Small intestine (tissue), 7 donors: ENCODE measurements at regions not wholly inside any gene's neighbourhood (a gene's known extent, or its start where the extent isn't known, plus 50 kb on each side); places are given as distances from the start of the nearest gene placed in this dataset.

ENCODE experiments used
- DNase-seq, 2 donors: peaks; one replicate each; pipeline versions ENCODE4 v3.0.0 to v3.0.0-alpha.2; 2013
- FAIRE-seq: peaks from 2 replicates; lab custom pipeline; 2012; peaks lifted over from hg19 to GRCh38; lab: Jason Lieb, UNC
- H3K27ac ChIP-seq, 3 donors: one replicate each; pipeline ENCODE4 v1.5.1; 2013; ENCODE audit warnings: low read length in 2 of 3, mild to moderate bottlenecking in 2 of 3, control low read depth in 1 of 3, inconsistent platforms in 1 of 3, low read depth in 1 of 3, moderate library complexity in 1 of 3
- H3K27me3 ChIP-seq, 3 donors: one replicate each; pipeline ENCODE4 v1.6.1; 2013; ENCODE audit warnings: low read length in 3 of 3, inconsistent platforms in 1 of 3; ENCODE audit not compliant: control insufficient read depth in 3 of 3, insufficient read depth in 3 of 3
- H3K36me3 ChIP-seq, 3 donors: one replicate each; pipeline ENCODE4 v1.6.1; 2013; ENCODE audit warnings: low read length in 3 of 3, inconsistent platforms in 1 of 3, low read depth in 1 of 3, mild to moderate bottlenecking in 1 of 3, moderate library complexity in 1 of 3; ENCODE audit not compliant: control insufficient read depth in 3 of 3, insufficient read depth in 2 of 3
- H3K4me1 ChIP-seq, 3 donors: one replicate each; pipeline ENCODE4 v1.6.1; 2013; ENCODE audit warnings: low read length in 2 of 3, inconsistent platforms in 1 of 3, low read depth in 1 of 3, mild to moderate bottlenecking in 1 of 3, moderate library complexity in 1 of 3; ENCODE audit not compliant: control insufficient read depth in 3 of 3, insufficient read depth in 2 of 3
- H3K4me3 ChIP-seq, 3 donors: one replicate each; pipeline ENCODE4 v1.5.1; 2013; ENCODE audit warnings: low read length in 3 of 3, control low read depth in 1 of 3, inconsistent platforms in 1 of 3, low read depth in 1 of 3, mild to moderate bottlenecking in 1 of 3, moderate library complexity in 1 of 3
- H3K9me3 ChIP-seq, 2 donors: one replicate each; pipeline ENCODE4 v1.6.1; 2013; ENCODE audit warnings: low read depth in 1 of 2, low read length in 1 of 2; ENCODE audit not compliant: control insufficient read depth in 2 of 2, insufficient read depth in 1 of 2
- WGBS, 3 donors: extraction: QIAGEN DNeasy Blood & Tissue Kit; methylation state at CpG; one replicate each; pipeline ENCODE4 v1.1.7; 2013; 5-methylcytosine and 5-hydroxymethylcytosine counted together
- donor health status: healthy with polysubstance abuse.
- donor health status: control.
- donor health status: control.
- donor health status: Bipolar disorder and iron deficiency.
- donor health status: healthy.

DNA sequence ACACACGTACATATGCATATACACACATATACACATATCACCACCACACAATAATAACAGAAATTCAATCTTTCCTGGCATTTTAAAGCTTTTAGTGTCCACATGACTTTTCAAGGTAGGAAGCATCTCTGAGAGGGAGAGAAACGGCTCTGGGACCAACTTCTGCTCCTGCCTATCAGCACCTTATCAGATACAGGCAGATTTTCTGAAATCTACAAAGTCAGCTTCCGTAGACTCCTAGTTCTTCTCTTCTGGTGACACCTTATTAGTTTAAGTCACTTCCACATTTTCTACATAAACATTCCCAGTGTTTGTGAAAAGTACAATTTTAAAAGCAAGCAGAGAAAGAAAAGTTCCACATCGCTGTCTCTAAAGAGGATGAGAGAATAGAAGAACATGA, 74.5 kb downstream of the ZNF22 start:
- no peak for FAIRE-seq
- WGBS, 3 donors: 42 to 48% (median 42%) methylated on average over 4 of the region's 4 CpGs

DNA sequence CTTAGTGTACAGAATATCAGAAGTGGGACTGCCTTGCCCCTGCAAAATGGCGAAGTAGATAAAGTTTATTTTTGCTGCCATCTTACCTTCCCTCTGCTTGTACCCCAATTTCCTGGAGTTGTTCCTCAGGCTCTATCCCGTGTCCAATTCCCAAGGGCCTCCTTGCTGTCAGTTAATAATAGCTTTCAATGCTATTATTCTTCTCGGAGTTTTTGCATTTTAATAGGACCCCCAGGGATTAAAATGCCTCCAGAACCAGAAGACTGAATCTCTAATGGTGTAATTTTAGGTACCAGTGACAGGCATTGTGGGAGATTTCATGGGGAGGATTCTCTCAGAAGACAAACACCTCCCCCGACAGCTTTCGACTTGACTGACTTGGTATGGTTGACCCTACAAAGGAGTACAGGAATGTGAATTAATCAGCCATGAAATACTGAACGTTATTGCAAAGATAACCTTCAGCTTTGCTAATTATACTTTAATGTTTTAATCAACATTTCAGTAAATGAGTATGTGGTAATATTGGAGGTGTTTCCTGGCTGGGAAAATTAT, 75.2 kb downstream of the ZNF22 start:
- DNase-seq (no peak), FAIRE-seq (no peak)
- no peaks in the 10 kb centered on the region for H3K27me3 ChIP-seq
- no peak overlapping the region for H3K4me3 ChIP-seq
- H3K36me3 ChIP-seq: no peaks in the 10 kb centered on the region
- no peak overlapping the region for H3K27ac ChIP-seq
- H3K4me1 ChIP-seq: no peaks in the 10 kb centered on the region
- H3K9me3 ChIP-seq: peaks cover 0 to 8% of the 10 kb centered on the region in 2 donors
- 51 to 56% (median 55%) methylated on average over 6 of the region's 6 CpGs for WGBS, 3 donors

More for the DNA sequence above, 74.5 kb downstream of the ZNF22 start:
- DNase-seq: no peak
- Histone ChIP-seq H3K4me1 (no peaks in the 10 kb centered on the region), H3K36me3 (no peaks in the 10 kb centered on the region), H3K27ac (no peak overlapping the region), H3K4me3 (no peak overlapping the region), H3K27me3 (no peaks in the 10 kb centered on the region), H3K9me3 (peaks cover 0 to 10% of the 10 kb centered on the region in 2 donors)

DNA sequence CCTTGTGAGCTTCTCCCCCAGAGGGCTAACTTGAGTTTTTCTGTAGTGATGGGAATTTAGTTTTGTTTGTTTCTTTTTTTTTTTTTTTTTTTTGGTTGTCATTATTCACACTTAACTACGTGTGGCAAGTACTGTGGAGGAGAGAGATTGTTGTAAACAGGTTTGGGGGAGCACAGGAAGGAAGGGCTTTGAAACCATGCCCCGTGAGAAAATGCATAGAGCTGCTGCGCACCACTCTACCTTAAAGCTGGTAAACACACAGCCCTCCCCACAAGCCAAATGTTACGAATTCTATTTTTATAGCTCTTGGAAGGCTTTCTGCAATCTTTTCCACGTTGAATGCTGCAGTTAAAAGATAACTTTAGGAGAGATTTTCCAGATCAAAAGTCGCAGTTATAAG, 76.2 kb downstream of the ZNF22 start:
- Histone ChIP-seq H3K4me1 (no peaks in the 10 kb centered on the region), H3K36me3 (no peaks in the 10 kb centered on the region), H3K27me3 (no peaks in the 10 kb centered on the region), H3K4me3 (no peak overlapping the region), H3K27ac (no peak overlapping the region), H3K9me3 (peaks cover 0 to 7% of the 10 kb centered on the region in 2 donors)
- 11 to 18% (median 17%) methylated on average over 6 of the region's 6 CpGs for WGBS, 3 donors
- FAIRE-seq: no peak
- no peak for DNase-seq

- Histone ChIP-seq H3K27me3 (no peaks in the 10 kb centered on the region), H3K4me1 (no peaks in the 10 kb centered on the region), H3K9me3 (no peaks in the 10 kb centered on the region), H3K36me3 (no peaks in the 10 kb centered on the region), H3K27ac (no peak overlapping the region), H3K4me3 (no peak overlapping the region)
- DNase-seq (no peak), FAIRE-seq (no peak)
- WGBS, 3 donors: 74 to 91% (median 88%) methylated on average over 3 of the region's 3 CpGs
These were observed 79.6 kb downstream of the ZNF22 start for GRCh38 chr10:45080331-45080730.

- peaks cover 0 to 3% of the 10 kb centered on the region in 2 donors for H3K9me3 ChIP-seq
- no peaks in the 10 kb centered on the region for H3K4me1 ChIP-seq
- no peak overlapping the region for H3K4me3 ChIP-seq
- H3K27me3 ChIP-seq: no peaks in the 10 kb centered on the region
- DNase-seq: no peak
- FAIRE-seq: no peak
- WGBS, 3 donors: 68 to 87% (median 83%) methylated on average over 1 of the region's 1 CpG
- no peak overlapping the region for H3K27ac ChIP-seq
- no peaks in the 10 kb centered on the region for H3K36me3 ChIP-seq
These were observed 81.5 kb downstream of the ZNF22 start for GRCh38 chr10:45082176-45082575.

DNA sequence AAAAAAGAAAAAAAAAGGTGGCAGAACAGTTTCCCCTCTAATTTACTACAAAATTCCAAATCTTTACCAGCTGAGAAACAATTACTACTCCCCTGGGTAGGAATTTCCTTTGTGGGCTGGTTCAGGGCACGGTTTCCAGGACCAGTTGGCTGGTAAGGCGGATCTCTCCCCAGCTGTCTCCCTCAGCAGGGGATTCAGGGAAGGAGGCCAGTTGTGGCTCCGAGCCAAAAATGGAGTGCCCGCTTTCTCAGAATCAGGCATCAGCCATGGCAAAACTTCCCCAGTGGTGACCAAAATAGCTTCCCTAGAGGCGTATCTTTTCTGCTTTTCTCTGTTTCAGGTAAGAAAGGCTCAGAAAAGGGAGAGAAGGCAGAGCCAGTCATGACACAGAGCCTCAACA, 91.2 kb downstream of the ZNF22 start:
- FAIRE-seq: no peak
- 84 to 86% (median 85%) methylated on average over 5 of the region's 5 CpGs for WGBS, 3 donors

GRCh38 chr10:45093945-45094344, 93.2 kb downstream of the ZNF22 start:
- H3K27ac ChIP-seq: no peak overlapping the region
- FAIRE-seq: no peak
- WGBS, 3 donors: 83 to 84% (median 83%) methylated on average over 6 of the region's 6 CpGs

More for the DNA sequence above, 91.2 kb downstream of the ZNF22 start:
- H3K36me3 ChIP-seq: no peaks in the 10 kb centered on the region
- DNase-seq: no peak
- no peak overlapping the region for H3K4me3 ChIP-seq
- no peaks in the 10 kb centered on the region for H3K4me1 ChIP-seq
- no peak overlapping the region for H3K27ac ChIP-seq
- peaks cover 0 to 5% (median 0%) of the 10 kb centered on the region in 3 donors for H3K27me3 ChIP-seq
- no peaks in the 10 kb centered on the region for H3K9me3 ChIP-seq

GRCh38 chr10:45095286-45095685, 94.6 kb downstream of the ZNF22 start:
- H3K9me3 ChIP-seq: no peaks in the 10 kb centered on the region
- H3K4me1 ChIP-seq: no peaks in the 10 kb centered on the region
- no peak overlapping the region for H3K4me3 ChIP-seq
- DNase-seq (no peak), FAIRE-seq (no peak)
- no peak overlapping the region for H3K27ac ChIP-seq
- 62 to 68% (median 67%) methylated on average over 3 of the region's 3 CpGs for WGBS, 3 donors
- peaks cover 0 to 5% (median 0%) of the 10 kb centered on the region in 3 donors for H3K27me3 ChIP-seq
- no peaks in the 10 kb centered on the region for H3K36me3 ChIP-seq

More at GRCh38 chr10:45093945-45094344, 93.2 kb downstream of the ZNF22 start:
- H3K27me3 ChIP-seq: peaks cover 0 to 5% (median 0%) of the 10 kb centered on the region in 3 donors
- no peaks in the 10 kb centered on the region for H3K9me3 ChIP-seq
- DNase-seq: no peak
- H3K4me3 ChIP-seq: no peak overlapping the region
- no peaks in the 10 kb centered on the region for H3K4me1 ChIP-seq
- no peaks in the 10 kb centered on the region for H3K36me3 ChIP-seq

DNA sequence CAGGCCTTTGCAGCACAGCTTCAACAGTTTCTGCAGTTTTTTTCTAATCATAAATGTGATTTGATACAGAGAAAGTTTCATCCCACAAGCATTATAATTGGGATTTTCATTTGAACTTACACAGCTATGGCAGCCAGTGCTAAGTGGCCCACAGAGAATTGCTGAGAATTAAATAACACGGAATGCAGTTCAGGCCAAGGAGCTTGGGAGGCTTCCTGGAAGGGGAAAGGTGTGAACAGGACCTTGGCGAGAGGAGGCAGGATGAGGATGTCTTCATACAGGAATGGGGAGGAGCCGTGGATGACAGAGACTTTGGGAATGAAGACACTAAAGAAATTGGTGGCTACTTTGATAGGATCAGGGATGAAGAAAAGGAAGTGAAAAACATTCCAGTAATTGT, 95.3 kb downstream of the ZNF22 start:
- DNase-seq (no peak), FAIRE-seq (no peak)
- Histone ChIP-seq H3K27ac (no peak overlapping the region), H3K4me3 (no peak overlapping the region), H3K36me3 (no peaks in the 10 kb centered on the region), H3K4me1 (no peaks in the 10 kb centered on the region), H3K27me3 (peaks cover 0 to 5% (median 0%) of the 10 kb centered on the region in 3 donors), H3K9me3 (no peaks in the 10 kb centered on the region)
- WGBS, 3 donors: 63 to 75% (median 66%) methylated on average over 3 of the region's 3 CpGs
